WI38 (cell line): ENCODE measurements at regions not wholly inside any gene's neighbourhood (a gene's known extent, or its start where the extent isn't known, plus 50 kb on each side); places are given as distances from the start of the nearest gene placed in this dataset.

ENCODE experiments used
- H3K4me3 ChIP-seq: 2 replicates; pipeline ENCODE4 v1.5.1; 2011; ENCODE audit warnings: low read depth, mild to moderate bottlenecking, control low read depth, low read length
- CTCF ChIP-seq: IDR thresholded peaks from 2 replicates; pipeline ENCODE4 v1.5.1; 2012; ENCODE audit warnings: low read depth, mild to moderate bottlenecking, control low read depth, low read length

GRCh38 chr2:38207168-38207567, 131.2 kb upstream of the CYP1B1 start:
- no peak overlapping the region for H3K4me3 ChIP-seq
- TF ChIP-seq CTCF, result no peak

GRCh38 chr2:38203446-38203810, 127.5 kb upstream of the CYP1B1 start:
- TF ChIP-seq CTCF, result no peak
- no peak overlapping the region for H3K4me3 ChIP-seq

- no peak for TF ChIP-seq CTCF
Measured at GRCh38 chr2:38202713-38203445, 126.9 kb upstream of the CYP1B1 start.

GRCh38 chr2:38201784-38202183, 125.8 kb upstream of the CYP1B1 start:
- no peak for TF ChIP-seq CTCF
- no peak overlapping the region for H3K4me3 ChIP-seq

More at GRCh38 chr2:38202713-38203445, 126.9 kb upstream of the CYP1B1 start:
- H3K4me3 ChIP-seq, result no peak overlapping the region

GRCh38 chr2:38200598-38200997, 124.6 kb upstream of the CYP1B1 start:
- H3K4me3 ChIP-seq, result no peak overlapping the region
- TF ChIP-seq CTCF, result no peak

- no peak for TF ChIP-seq CTCF
Measured at GRCh38 chr2:38199127-38199526, 123.2 kb upstream of the CYP1B1 start.

GRCh38 chr2:38194751-38195150, 118.8 kb upstream of the CYP1B1 start:
- no peak for TF ChIP-seq CTCF
- H3K4me3 ChIP-seq, result no peak overlapping the region

More at GRCh38 chr2:38199127-38199526, 123.2 kb upstream of the CYP1B1 start:
- no peak overlapping the region for H3K4me3 ChIP-seq
